WTC11 (cell line): ENCODE measurements at regions not wholly inside any gene's neighbourhood (a gene's known extent, or its start where the extent isn't known, plus 50 kb on each side); places are given as distances from the start of the nearest gene placed in this dataset.
A peak's percentile ranks its signal among the peaks of the same experiment; 100 is the strongest.

Source experiments
- ATAC-seq: fragments of 200-7000 bp; cut with Tn5 transposase; 2 replicates; pipeline ENCODE4 v1.10.0; 2021; ENCODE audit warnings: mild to moderate bottlenecking, moderate library complexity
- CTCF ChIA-PET: fragments of 300-600 bp; sonication (Branson Sonifier 250); formaldehyde crosslinking; loops from one replicate; lab custom pipeline; 2021; ENCODE audit warnings: antibody characterized with exemption; lab: Charles Lee
- POLR2A ChIA-PET: fragments of 350-600 bp; sonication (Branson Sonifier 250); formaldehyde crosslinking; loops from one replicate; lab custom pipeline; 2021; ENCODE audit warnings: antibody characterized with exemption; lab: Charles Lee
- DNase-seq: peaks from one replicate; pipeline ENCODE4 v3.0.0; 2021; ENCODE audit warnings: low spot score
- H3K27ac Mint-ChIP-seq: 2 replicates; pipeline ENCODE4 v1.8.0; 2021; ENCODE audit warnings: mixed read lengths
- H3K27me3 Mint-ChIP-seq: 2 replicates; pipeline ENCODE4 v1.8.0; 2021; ENCODE audit warnings: low read depth, mild to moderate bottlenecking, moderate library complexity, mixed read lengths
- H3K36me3 Mint-ChIP-seq: 2 replicates; pipeline ENCODE4 v1.8.0; 2021; ENCODE audit warnings: mixed read lengths
- H3K4me1 Mint-ChIP-seq: 2 replicates; pipeline ENCODE4 v1.8.0; 2022; ENCODE audit warnings: mixed read lengths
- H3K4me3 Mint-ChIP-seq: 2 replicates; pipeline ENCODE4 v1.8.0; 2021; ENCODE audit warnings: mild to moderate bottlenecking, moderate library complexity, mixed read lengths
- H3K9me3 Mint-ChIP-seq: 2 replicates; pipeline ENCODE4 v1.8.0; 2021; ENCODE audit warnings: mixed read lengths
- ATF3 ChIP-seq: sonication (generic); formaldehyde crosslinking; conservative IDR thresholded peaks from 2 replicates; pipeline ENCODE4 v1.8.1; 2022; ENCODE audit warnings: mild to moderate bottlenecking, missing genetic modification reagents
- CREB1 ChIP-seq: sonication (generic); formaldehyde crosslinking; IDR thresholded peaks from 2 replicates; pipeline ENCODE4 v1.8.0; 2023; ENCODE audit warnings: mild to moderate bottlenecking, missing genetic modification reagents
- ELF4 ChIP-seq: sonication (generic); formaldehyde crosslinking; IDR thresholded peaks from 2 replicates; pipeline ENCODE4 v1.8.1; 2022; ENCODE audit warnings: low read depth, mild to moderate bottlenecking, moderate library complexity, missing genetic modification reagents
- EMX1 ChIP-seq: fragments of 250-450 bp; sonication (Bioruptor Pico); IDR thresholded peaks from 2 replicates; pipeline ENCODE4 v1.8.0; 2021; ENCODE audit warnings: mild to moderate bottlenecking
- FOXK1 ChIP-seq: sonication (generic); formaldehyde crosslinking; IDR thresholded peaks from 2 replicates; pipeline ENCODE4 v1.8.0; 2022; ENCODE audit warnings: mild to moderate bottlenecking, moderate library complexity, missing genetic modification reagents
- FOXP1 ChIP-seq: sonication (generic); formaldehyde crosslinking; IDR thresholded peaks from 2 replicates; pipeline ENCODE4 v1.8.0; 2022; ENCODE audit warnings: missing genetic modification reagents, mild to moderate bottlenecking, moderate library complexity, borderline replicate concordance
- GABPB1 ChIP-seq: sonication (generic); formaldehyde crosslinking; IDR thresholded peaks from 2 replicates; pipeline ENCODE4 v1.8.1; 2023; ENCODE audit warnings: mild to moderate bottlenecking, missing genetic modification reagents
- HMGA2 ChIP-seq: fragments of 250-450 bp; sonication (Bioruptor Pico); IDR thresholded peaks from 2 replicates; pipeline ENCODE4 v1.4.0; 2021; ENCODE audit warnings: mild to moderate bottlenecking, moderate library complexity
- MAX ChIP-seq: sonication (generic); formaldehyde crosslinking; IDR thresholded peaks from 2 replicates; pipeline ENCODE4 v1.8.0; 2022; ENCODE audit warnings: mild to moderate bottlenecking, missing genetic modification reagents
- MYBL2 ChIP-seq: sonication (generic); formaldehyde crosslinking; IDR thresholded peaks from 2 replicates; pipeline ENCODE4 v1.8.1; 2023; ENCODE audit warnings: mild to moderate bottlenecking, moderate library complexity, missing genetic modification reagents
- OVOL2 ChIP-seq: fragments of 250-450 bp; sonication (Bioruptor Pico); IDR thresholded peaks from 2 replicates; pipeline ENCODE4 v1.9.0; 2021; ENCODE audit warnings: mild to moderate bottlenecking, borderline replicate concordance
- SP1 ChIP-seq: sonication (generic); formaldehyde crosslinking; conservative IDR thresholded peaks from 2 replicates; pipeline ENCODE4 v1.8.1; 2022; ENCODE audit warnings: missing genetic modification reagents
- TEAD1 ChIP-seq: sonication (generic); formaldehyde crosslinking; IDR thresholded peaks from 2 replicates; pipeline ENCODE4 v1.8.0; 2022; ENCODE audit warnings: mild to moderate bottlenecking, missing genetic modification reagents
- ZBTB21 ChIP-seq: sonication (generic); formaldehyde crosslinking; IDR thresholded peaks from 2 replicates; pipeline ENCODE4 v1.8.1; 2023; ENCODE audit warnings: mild to moderate bottlenecking, missing genetic modification reagents, borderline replicate concordance
- ZNF138 ChIP-seq: sonication (generic); formaldehyde crosslinking; conservative IDR thresholded peaks from 2 replicates; pipeline ENCODE4 v1.8.1; 2022; ENCODE audit warnings: mild to moderate bottlenecking, moderate library complexity, missing genetic modification reagents
- ZNF317 ChIP-seq: sonication (generic); formaldehyde crosslinking; IDR thresholded peaks from 2 replicates; pipeline ENCODE4 v1.8.1; 2023; ENCODE audit warnings: low read depth, mild to moderate bottlenecking, moderate library complexity, missing genetic modification reagents, borderline replicate concordance
- TF ChIP-seq, protein P1 (sequence below): fragments of 250-450 bp; sonication (Bioruptor Pico); IDR thresholded peaks from 2 replicates; pipeline ENCODE4 v1.9.0; 2021; ENCODE audit warnings: mild to moderate bottlenecking
- TF ChIP-seq, protein P2 (sequence below): sonication (generic); formaldehyde crosslinking; IDR thresholded peaks from 2 replicates; pipeline ENCODE4 v1.8.1; 2023; ENCODE audit warnings: mild to moderate bottlenecking, missing genetic modification reagents, borderline replicate concordance

DNA sequence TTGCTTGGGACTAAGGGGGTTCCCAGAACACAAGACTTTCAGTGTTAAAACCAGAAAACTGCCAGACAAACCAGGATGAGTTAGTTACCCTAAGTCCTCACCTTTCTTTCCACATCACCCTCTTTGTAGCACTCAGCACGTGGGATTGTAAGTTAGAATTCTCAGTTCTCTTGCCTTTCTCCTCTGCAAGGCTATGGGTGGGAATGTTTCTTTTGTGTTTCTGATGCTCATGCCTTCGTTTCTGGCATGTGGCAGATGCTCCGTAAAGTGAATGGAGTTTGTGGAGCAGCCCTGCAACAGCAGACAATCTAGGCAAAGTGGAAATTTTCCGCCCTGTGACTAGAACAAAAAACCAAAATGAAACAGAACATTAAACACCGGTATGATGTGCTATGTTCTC, 64.7 kb upstream of the SPP1 start:
- CTCF ChIA-PET = no interaction called here
- DNase-seq = no peak
- POLR2A ChIA-PET = no interaction called here
- H3K9me3 Mint-ChIP-seq = no peaks in the 10 kb centered on the region
- TF ChIP-seq MAX (CRISPR knock-in tag) (peak; percentile 65; the same call in 1 of the 2 replicates), GABPB1 (CRISPR knock-in tag) (no peak)
- no peaks in the 10 kb centered on the region for H3K27me3 Mint-ChIP-seq
- no peak overlapping the region for H3K4me3 Mint-ChIP-seq
- peak; percentile 56 for ATAC-seq
- H3K36me3 Mint-ChIP-seq = no peaks in the 10 kb centered on the region
- H3K27ac Mint-ChIP-seq = peak overlapping the region; percentile 67
- peaks cover 51% of the 10 kb centered on the region for H3K4me1 Mint-ChIP-seq

- no peak for ATAC-seq
- H3K27ac Mint-ChIP-seq = peak overlapping the region; percentile 67
- DNase-seq = no peak
- no peak for TF ChIP-seq ZNF317
- no peak for TF ChIP-seq TEAD1 (CRISPR knock-in tag)
- no peak for TF ChIP-seq EMX1 (CRISPR knock-in tag)
- TF ChIP-seq FOXK1 (CRISPR knock-in tag) = no peak
- no peak for TF ChIP-seq HMGA2
- TF ChIP-seq, protein P1, sequence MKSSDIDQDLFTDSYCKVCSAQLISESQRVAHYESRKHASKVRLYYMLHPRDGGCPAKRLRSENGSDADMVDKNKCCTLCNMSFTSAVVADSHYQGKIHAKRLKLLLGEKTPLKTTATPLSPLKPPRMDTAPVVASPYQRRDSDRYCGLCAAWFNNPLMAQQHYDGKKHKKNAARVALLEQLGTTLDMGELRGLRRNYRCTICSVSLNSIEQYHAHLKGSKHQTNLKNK = no peak
- no peak for TF ChIP-seq SP1 (CRISPR knock-in tag)
- no peak for TF ChIP-seq OVOL2 (CRISPR knock-in tag)
- no peak for TF ChIP-seq MYBL2 (CRISPR knock-in tag)
- TF ChIP-seq ZNF138 (CRISPR knock-in tag) = no peak
- TF ChIP-seq FOXP1 = no peak
- TF ChIP-seq ZBTB21 (CRISPR knock-in tag) = no peak
- no peaks in the 10 kb centered on the region for H3K9me3 Mint-ChIP-seq
- CTCF ChIA-PET = no interaction called here
- no peaks in the 10 kb centered on the region for H3K27me3 Mint-ChIP-seq
- H3K4me1 Mint-ChIP-seq = peaks cover 54% of the 10 kb centered on the region
- POLR2A ChIA-PET = interaction anchor here (1.8 kb wide), 1 partner anchor 10 kb away, joined by 7 read pairs; no protein-coding TSS in a partner anchor
- H3K4me3 Mint-ChIP-seq = no peak overlapping the region
- no peaks in the 10 kb centered on the region for H3K36me3 Mint-ChIP-seq
Observed at GRCh38 chr4:87911252-87911774, 64.2 kb upstream of the SPP1 start.

DNA sequence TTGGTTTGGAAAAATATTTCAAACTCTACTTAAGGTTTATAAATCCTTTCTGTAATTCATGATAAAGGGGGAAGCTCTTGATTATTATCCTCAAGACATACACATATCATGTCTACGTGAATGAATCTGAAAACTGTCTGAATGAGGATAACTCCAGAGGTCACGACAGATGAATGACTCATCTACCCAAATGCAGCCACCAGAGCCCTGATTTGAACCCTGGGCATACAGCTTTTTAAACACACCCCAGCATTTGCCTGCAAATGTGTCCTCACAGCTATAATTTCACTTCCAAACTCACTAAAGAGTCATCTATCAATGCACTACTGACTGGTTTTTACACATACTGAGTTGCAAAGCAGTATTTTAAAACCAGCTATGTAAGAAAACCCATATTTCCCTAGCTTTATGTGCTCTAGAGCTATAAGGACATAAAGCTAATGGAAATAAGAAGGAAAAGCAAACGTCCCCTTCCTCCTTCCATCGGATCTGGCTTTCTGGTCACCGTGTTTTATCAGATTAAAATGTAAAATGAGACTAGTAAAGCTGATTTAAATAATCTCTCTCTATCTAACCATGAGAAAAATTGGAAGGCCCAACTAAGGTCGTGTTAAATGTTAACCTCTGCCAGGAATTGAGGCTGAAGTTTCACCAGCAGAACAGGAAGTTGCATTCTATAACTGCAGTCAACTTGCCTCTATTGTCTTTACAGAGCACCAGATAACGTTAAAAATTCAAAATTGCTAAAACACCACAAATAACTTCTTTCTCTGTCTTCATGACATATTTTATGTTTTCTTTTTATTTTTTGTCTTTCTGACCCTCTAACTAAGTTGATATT, 63.1 kb upstream of the SPP1 start:
- DNase-seq (no peak), ATAC-seq (no peak)
- peaks cover 65% of the 10 kb centered on the region for H3K4me1 Mint-ChIP-seq

More for the DNA sequence above, 63.1 kb upstream of the SPP1 start:
- TF ChIP-seq ATF3 (CRISPR knock-in tag) = no peak
- TF ChIP-seq CREB1 = no peak
- peak; percentile 88 for TF ChIP-seq GABPB1 (CRISPR knock-in tag)
- TF ChIP-seq, protein P2, sequence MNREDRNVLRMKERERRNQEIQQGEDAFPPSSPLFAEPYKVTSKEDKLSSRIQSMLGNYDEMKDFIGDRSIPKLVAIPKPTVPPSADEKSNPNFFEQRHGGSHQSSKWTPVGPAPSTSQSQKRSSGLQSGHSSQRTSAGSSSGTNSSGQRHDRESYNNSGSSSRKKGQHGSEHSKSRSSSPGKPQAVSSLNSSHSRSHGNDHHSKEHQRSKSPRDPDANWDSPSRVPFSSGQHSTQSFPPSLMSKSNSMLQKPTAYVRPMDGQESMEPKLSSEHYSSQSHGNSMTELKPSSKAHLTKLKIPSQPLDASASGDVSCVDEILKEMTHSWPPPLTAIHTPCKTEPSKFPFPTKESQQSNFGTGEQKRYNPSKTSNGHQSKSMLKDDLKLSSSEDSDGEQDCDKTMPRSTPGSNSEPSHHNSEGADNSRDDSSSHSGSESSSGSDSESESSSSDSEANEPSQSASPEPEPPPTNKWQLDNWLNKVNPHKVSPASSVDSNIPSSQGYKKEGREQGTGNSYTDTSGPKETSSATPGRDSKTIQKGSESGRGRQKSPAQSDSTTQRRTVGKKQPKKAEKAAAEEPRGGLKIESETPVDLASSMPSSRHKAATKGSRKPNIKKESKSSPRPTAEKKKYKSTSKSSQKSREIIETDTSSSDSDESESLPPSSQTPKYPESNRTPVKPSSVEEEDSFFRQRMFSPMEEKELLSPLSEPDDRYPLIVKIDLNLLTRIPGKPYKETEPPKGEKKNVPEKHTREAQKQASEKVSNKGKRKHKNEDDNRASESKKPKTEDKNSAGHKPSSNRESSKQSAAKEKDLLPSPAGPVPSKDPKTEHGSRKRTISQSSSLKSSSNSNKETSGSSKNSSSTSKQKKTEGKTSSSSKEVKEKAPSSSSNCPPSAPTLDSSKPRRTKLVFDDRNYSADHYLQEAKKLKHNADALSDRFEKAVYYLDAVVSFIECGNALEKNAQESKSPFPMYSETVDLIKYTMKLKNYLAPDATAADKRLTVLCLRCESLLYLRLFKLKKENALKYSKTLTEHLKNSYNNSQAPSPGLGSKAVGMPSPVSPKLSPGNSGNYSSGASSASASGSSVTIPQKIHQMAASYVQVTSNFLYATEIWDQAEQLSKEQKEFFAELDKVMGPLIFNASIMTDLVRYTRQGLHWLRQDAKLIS (CRISPR knock-in tag) = no peak
- no peak for TF ChIP-seq ELF4 (CRISPR knock-in tag)
- H3K36me3 Mint-ChIP-seq = no peaks in the 10 kb centered on the region
- H3K27me3 Mint-ChIP-seq = no peaks in the 10 kb centered on the region
- peak overlapping the region; percentile 86 for H3K27ac Mint-ChIP-seq
- ChIA-PET POLR2A (interaction anchor here (1.8 kb wide), 1 partner anchor 9 kb away, joined by 7 read pairs; no protein-coding TSS in a partner anchor), CTCF (interaction anchor here (1.2 to 2.0 kb wide), 3 partner anchors 9 to 63 kb away, joined by 4 to 6 read pairs (median 5); no protein-coding TSS in a partner anchor)
- no peak overlapping the region for H3K4me3 Mint-ChIP-seq
- H3K9me3 Mint-ChIP-seq = no peaks in the 10 kb centered on the region
